GM12875 (cell line): ENCODE measurements at regions not wholly inside any gene's neighbourhood (a gene's known extent, or its start where the extent isn't known, plus 50 kb on each side); places are given as distances from the start of the nearest gene placed in this dataset.

Experiments used
- H3K4me3 ChIP-seq: one replicate; pipeline ENCODE4 v1.5.1; 2011; ENCODE audit warnings: low read depth, low read length, control low read depth
- TF ChIP-seq, protein P1 (sequence below): IDR thresholded peaks from 2 replicates; pipeline ENCODE4 v1.5.1; 2011; ENCODE audit warnings: low read depth, mild to moderate bottlenecking, control low read depth, inconsistent platforms, low read length, moderate library complexity, borderline replicate concordance; ENCODE audit not compliant: insufficient read depth

DNA sequence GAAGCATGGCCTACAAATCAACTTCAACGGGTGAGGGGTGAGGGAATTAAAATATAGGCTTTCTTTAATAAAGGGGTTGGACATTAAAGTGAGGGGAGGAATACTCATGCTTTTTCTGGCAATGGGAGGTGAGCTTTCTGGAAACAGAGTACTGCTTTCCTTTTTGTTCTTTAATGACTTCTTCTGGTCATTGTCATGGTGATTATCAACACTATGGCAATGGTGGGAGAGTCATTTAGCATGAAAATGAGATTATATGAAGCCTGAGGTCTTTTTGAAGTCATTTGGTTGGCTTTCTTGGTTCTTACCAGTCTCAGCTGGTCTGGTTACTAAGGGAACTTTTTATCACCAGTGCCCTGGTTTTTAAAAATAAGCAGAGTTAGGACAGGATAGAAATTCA is 475.8 kb upstream of the LRRC4C start:
- no peak overlapping the region for H3K4me3 ChIP-seq
- TF ChIP-seq, protein P1, sequence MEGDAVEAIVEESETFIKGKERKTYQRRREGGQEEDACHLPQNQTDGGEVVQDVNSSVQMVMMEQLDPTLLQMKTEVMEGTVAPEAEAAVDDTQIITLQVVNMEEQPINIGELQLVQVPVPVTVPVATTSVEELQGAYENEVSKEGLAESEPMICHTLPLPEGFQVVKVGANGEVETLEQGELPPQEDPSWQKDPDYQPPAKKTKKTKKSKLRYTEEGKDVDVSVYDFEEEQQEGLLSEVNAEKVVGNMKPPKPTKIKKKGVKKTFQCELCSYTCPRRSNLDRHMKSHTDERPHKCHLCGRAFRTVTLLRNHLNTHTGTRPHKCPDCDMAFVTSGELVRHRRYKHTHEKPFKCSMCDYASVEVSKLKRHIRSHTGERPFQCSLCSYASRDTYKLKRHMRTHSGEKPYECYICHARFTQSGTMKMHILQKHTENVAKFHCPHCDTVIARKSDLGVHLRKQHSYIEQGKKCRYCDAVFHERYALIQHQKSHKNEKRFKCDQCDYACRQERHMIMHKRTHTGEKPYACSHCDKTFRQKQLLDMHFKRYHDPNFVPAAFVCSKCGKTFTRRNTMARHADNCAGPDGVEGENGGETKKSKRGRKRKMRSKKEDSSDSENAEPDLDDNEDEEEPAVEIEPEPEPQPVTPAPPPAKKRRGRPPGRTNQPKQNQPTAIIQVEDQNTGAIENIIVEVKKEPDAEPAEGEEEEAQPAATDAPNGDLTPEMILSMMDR = no peak

DNA sequence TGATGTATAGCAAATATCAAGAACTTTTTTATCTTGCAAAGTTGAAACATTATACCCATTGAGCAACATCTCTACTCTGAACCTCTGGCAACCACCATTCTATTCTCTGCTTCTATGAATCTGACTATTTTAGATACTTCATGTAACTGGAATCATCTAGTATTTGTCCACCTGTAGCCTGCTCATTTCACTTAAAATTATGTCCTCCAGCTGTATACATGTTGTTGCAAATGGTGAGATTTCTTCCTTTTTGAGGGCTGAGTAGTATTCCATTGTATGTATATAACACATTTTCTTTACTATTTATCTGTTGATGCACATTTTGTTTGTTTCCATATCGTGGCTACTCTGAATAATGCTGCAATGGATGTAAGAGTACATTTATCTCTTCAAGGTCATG is 476.3 kb upstream of the LRRC4C start:
- TF ChIP-seq, protein P1 = no peak
- no peak overlapping the region for H3K4me3 ChIP-seq

DNA sequence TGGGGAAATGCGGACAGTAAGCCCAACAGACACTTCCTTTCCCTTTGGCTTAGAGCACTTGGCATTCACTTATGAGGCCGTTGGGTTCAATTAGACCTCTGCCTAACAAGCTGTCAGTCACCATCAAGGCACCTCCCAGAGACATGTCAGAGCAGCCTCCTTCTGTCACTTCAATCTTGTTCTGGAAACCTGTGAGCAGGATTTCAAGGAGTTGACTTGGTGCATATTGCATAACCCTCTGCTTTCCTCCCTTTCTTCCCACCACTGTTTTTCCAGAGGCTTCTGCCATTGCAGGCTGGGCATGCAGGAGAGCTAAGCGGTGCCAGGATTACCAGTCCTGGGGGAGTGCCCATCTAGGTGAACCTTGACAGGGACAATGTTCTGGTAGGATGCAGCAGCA is 484.2 kb upstream of the LRRC4C start:
- TF ChIP-seq, protein P1 = no peak
- H3K4me3 ChIP-seq = no peak overlapping the region

DNA sequence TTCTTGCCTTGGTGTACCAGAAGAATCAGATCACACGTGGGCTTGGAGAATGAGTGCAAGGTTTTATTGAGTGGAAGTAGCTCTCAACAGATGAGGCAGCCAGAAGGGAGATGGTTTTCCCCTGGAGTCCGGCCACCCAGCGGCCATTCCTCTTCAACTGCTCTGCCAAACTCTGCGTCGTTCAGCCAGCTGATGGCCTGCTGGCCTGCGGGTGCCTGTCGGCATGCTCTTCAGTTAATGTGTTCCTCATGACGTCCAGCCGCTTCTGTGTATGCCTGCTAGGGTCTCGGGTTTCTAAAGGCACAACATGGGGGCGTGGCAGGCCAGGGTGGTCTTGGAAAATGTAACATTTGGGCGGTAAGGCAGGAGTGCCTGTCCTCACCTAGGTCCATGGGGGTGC is 487.9 kb upstream of the LRRC4C start:
- no peak overlapping the region for H3K4me3 ChIP-seq
- TF ChIP-seq, protein P1 = no peak

DNA sequence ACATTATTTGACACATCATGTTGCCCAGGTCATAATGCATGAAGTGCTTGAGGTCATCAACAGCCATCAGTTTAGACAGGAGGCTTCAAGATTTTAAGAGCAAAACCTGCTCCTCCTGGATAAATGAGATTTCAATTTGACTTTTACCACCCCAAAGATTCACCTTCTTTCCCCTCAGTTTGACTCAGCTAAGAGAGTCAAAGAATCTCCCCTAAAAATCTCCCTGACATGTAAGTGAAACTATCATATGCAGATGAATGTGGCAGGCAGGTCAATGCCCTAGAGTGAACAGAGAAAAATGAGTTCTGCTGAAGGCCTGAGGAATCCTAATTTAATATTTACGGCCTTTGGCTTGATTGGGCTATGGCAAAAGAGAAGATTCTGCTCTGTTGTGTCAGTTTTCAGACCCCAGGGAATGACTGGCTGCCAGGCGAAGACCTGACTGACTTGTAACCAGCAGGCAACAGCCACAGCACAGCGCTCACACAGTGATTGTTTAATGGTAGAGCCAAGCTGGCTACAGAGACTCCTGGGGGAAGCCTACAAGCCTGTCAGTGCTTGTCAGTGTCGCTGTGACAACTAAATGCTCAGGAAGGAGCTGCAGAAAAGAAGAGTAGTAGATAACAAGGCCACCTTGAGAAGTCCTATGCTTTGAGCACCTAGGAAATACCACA is 491.2 kb upstream of the LRRC4C start:
- TF ChIP-seq, protein P1 = no peak

DNA sequence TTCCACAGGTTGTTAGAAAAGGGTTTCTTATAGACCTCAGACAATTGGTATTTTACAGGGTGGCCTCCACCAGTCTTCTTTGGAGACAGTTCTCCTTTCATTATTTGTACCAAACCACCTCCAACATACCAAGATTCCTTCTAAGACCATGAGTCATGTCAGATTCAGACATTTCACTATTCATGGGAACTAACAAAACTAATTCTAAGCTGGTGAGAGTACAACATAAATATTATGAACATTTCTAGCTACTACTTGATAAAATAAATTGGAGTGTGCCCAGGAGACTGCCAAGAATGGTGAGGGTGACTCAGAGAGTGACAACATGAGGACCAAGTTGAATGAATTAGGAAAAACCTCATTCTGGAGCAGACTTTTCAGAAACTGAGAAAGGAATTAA is 494.6 kb upstream of the LRRC4C start:
- TF ChIP-seq, protein P1 = no peak

More for the DNA sequence above, 491.2 kb upstream of the LRRC4C start:
- no peak overlapping the region for H3K4me3 ChIP-seq

DNA sequence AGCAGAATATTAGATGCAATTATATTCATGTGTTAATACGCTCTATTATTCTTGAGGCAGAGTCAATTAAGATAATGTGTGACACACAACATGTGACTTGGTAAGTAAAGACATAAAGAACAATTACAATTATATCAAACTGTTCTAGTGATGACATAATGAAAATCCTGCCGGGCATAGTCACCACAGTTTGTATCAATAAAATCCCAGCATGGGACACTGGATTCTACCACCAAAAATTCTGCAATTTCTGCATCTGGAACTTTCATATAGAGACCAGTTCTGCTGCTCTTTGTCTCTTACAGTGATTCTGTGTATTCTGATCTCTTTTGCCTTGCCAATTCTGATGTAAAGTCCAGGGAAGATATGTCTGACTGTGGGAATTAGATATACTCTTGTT is 495.6 kb upstream of the LRRC4C start:
- TF ChIP-seq, protein P1 = no peak
- no peak overlapping the region for H3K4me3 ChIP-seq

More for the DNA sequence above, 494.6 kb upstream of the LRRC4C start:
- H3K4me3 ChIP-seq = no peak overlapping the region
